GM18511 (cell line): ENCODE measurements at regions not wholly inside any gene's neighbourhood (a gene's known extent, or its start where the extent isn't known, plus 50 kb on each side); places are given as distances from the start of the nearest gene placed in this dataset.

Source experiments
- ATAC-seq: cut with Tn5 transposase; IDR thresholded peaks from one replicate; pipeline ENCODE4 v1.9.1; 2021; ENCODE audit warnings: mild to moderate bottlenecking, moderate library complexity; ENCODE audit not compliant: unreplicated experiment

- no peak for ATAC-seq
Measured at GRCh38 chr1:170313306-170313705, 167.5 kb downstream of the NTMT2 start.

DNA sequence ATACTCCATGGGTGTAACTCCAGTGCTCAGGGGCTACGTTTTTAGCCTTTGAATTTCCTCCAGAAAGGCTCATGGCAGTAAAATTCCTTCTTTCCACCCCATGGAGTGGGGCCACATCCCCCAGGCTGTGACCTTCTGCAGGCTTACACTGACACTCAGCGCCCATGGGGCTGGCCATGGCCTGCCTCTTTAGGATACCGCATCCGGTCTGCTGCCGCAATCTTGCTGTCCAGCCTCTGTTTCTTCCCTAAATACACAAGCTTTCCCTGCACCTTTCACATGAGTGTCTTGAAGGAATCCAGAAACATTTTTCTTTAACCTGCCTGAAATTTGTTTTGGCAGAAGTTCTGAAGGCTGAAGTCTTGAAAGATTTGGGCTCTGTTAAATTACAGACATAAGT lies 170.5 kb downstream of the NTMT2 start:
- ATAC-seq, result no peak

- ATAC-seq, result no peak
Measured at GRCh38 chr1:170318141-170318540, 172.4 kb downstream of the NTMT2 start.

GRCh38 chr1:170318736-170319135 lies 173.0 kb downstream of the NTMT2 start:
- ATAC-seq, result no peak

- no peak for ATAC-seq
Measured at GRCh38 chr1:170321113-170321512, 175.4 kb downstream of the NTMT2 start.

- no peak for ATAC-seq
Measured at GRCh38 chr1:170326186-170326585, 180.4 kb downstream of the NTMT2 start.

DNA sequence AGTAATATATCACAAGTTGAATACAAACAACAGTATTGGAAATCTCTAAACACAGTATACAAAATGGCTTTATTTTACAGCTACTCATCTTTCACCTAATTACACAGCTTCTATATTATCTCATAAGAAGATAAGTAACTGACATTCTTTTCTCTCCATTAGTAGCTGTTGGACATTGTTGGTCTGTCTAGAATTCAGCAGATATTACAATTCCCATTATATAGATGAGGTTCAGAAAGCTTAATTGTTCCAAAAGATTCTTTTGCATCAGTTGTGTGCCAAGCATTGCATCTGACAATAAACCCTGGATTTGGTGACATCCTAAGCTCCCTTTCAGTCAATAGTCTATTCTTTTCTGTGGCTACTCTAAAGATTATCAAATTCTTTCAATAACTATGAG lies 187.0 kb downstream of the NTMT2 start:
- ATAC-seq, result no peak

DNA sequence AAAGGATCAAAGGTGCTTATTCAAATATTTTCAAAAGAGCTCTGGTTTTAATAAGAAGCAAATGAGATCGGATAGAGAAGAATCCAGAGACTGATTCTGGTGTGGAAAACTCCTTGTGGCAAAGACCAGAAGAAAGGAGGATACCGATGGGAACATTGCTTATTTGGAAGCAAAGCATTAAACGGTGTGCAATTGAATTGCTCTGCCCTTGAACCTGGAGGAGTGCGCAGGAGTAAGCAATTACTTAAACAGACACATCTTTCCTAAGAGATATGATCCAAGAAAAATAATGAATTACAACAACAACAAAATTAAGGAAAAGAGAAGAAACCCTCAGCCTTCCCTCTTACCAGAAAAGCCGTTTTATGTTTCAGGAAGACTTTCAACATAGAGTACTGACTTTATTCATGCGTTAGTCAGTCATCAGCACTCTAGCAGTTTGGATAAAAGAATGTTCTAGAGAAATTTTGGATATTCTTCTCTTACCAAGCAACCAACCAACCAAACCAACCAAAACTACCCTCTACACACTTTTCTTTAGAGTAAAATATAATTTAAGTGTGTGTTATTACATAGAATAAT lies 191.7 kb downstream of the NTMT2 start:
- ATAC-seq, result no peak

DNA sequence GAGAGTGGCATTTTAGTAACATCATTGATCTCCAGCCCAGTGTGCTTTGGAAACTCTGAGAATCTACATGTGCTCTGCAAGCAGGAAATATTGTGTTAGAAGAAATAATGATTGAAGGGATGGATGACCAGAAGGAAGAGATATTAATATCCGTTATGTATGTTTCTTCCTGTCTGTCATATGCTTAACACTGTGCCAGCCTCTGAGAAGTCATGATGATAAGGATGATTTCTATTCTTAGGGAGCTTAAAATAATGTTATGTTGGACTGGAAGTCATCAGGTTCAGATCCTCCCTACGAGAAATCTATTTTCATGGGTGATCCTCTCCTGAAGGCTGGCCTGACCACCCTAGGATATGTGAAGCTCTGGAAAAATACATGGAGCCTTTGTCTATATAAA lies 192.4 kb upstream of the GORAB start:
- no peak for ATAC-seq

GRCh38 chr1:170340308-170340707 lies 191.7 kb upstream of the GORAB start:
- no peak for ATAC-seq

DNA sequence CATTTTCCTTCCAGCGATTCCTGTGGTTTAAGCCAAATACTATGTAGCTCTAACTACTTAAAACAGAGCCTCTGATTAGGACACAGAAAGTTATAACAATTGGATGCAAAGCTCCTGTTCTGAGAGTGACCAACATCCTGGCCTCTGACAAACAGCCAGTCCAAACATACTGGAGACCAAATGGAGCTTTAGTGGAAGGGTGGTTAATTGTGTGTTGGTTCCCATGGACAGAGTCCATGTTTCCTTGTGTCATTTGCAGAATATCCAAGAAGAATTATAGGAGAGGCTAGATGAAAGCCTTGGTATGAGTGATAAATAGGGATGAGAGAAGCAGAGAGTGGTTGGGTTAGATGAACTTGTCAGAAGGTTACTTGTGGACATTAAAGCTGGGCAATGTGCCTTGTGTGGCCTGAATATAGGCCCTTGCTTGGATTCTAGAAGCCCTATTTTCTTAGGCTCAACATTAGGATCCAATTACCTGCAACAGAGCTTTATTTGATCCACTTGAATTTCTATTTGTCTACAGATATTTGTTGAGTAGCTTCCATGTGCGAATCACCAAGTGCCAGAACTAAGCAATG lies 180.5 kb upstream of the GORAB start:
- ATAC-seq, result no peak

- ATAC-seq, result no peak
Measured at GRCh38 chr1:170354246-170354645, 177.7 kb upstream of the GORAB start.

GRCh38 chr1:170354690-170355089 lies 177.3 kb upstream of the GORAB start:
- ATAC-seq, result no peak

DNA sequence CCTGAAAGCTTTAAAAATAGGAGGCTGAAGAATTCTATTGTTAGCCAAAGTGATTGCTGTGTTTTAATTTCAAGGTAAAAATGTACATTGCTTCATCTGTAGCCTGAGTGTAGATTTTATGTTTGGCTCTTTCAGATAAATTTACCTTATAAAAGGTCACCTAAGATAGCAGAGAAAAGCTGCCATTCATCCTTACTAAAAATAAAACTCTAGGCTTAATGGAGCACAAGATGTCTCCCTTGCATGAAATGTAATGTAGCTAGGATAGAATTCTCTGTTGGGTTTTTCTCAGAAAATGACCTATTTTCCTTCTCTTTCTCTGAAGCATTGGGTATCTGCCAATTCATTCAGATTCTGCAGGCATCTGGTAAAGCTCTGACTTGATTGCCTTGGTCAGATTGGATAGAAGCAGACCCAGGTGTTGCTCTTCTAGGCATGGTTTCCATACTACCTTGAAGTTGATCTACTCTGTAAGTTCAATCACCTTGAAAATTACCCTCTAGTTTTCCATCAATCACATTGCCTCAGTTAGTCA lies 176.6 kb upstream of the GORAB start:
- ATAC-seq, result no peak

DNA sequence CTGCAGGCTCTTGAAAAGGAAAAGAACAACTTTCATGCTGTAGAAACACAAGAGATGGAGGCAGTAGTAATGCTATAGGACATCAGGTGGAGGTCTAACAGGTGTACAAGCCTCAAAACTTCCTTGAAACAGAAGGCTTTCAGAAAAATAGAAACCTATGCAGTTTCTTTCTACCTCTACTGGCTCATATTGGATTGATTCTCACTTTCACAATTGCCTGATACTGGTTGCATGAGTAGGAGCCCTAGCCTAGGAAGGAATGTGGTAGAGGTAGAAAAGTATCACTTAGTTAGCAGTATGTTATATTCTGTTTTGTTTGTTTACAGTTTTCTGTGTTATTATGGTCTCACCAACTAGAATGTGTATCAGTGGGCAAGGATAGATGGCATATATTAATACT lies 175.4 kb upstream of the GORAB start:
- peak; percentile 66 for ATAC-seq

GRCh38 chr1:170357750-170358149 lies 174.2 kb upstream of the GORAB start:
- no peak for ATAC-seq

- no peak for ATAC-seq
Measured at GRCh38 chr1:170360601-170361000, 171.4 kb upstream of the GORAB start.

- ATAC-seq, result no peak
Measured at GRCh38 chr1:170365331-170365730, 166.6 kb upstream of the GORAB start.

DNA sequence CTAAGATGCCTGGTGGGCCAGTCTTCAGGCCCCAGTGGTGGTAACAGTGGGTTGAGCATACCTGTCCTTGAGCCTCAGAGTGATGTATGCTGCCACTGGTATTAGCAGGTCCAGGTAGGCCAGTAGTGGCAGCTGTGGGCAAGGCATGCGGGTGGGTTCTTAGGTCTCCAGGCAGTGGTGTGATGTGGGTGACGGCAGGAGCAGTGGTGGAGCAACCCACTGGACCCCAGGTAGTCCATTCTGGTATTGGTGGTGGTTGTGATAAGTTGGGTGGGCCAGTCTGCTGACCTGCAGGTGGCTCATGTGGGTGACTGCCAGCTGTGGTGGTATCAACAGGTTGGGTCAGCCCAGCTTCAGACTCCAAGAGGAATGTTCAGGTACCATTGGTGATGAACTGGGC lies 165.0 kb upstream of the GORAB start:
- no peak for ATAC-seq

GRCh38 chr1:170367615-170368014 lies 164.4 kb upstream of the GORAB start:
- ATAC-seq, result no peak

GRCh38 chr1:170369000-170369399 lies 163.0 kb upstream of the GORAB start:
- no peak for ATAC-seq

GRCh38 chr1:170369417-170369816 lies 162.5 kb upstream of the GORAB start:
- no peak for ATAC-seq

- no peak for ATAC-seq
Measured at GRCh38 chr1:170370087-170370486, 161.9 kb upstream of the GORAB start.
